PC-3 (cell line): ENCODE measurements at regions not wholly inside any gene's neighbourhood (a gene's known extent, or its start where the extent isn't known, plus 50 kb on each side); places are given as distances from the start of the nearest gene placed in this dataset.

Experiments
- EZH2phosphoT487 ChIP-seq: fragments of 300-600 bp; sonication (generic); IDR thresholded peaks from 2 replicates; pipeline ENCODE4 v1.6.1; 2018; ENCODE audit warnings: mild to moderate bottlenecking, antibody characterized with exemption, low read length, borderline replicate concordance
- TF ChIP-seq, protein P1 (sequence below): fragments of 300-600 bp; sonication (generic); conservative IDR thresholded peaks from 2 replicates; pipeline ENCODE4 v1.5.1; 2017; ENCODE audit warnings: antibody characterized with exemption, low read depth, mild to moderate bottlenecking, low read length

DNA sequence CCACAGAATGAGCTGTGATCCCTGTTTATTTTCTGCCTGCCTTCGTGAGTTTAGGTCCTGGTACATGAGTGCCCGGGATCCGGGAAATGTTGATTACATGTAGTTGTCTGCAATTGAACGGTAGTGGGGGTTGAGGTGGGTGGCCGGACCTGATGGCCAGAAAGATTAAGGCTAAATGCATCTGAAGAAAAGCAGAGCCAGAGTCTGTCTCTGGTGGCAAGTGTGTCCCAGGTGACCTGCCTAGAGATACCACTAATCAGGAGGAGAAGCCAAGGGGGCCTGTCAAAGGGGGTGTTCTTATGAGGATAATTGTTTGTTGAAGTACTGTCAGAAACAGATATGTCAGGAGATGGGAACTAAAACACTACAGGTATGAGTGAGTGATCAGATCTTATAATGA is 154.0 kb upstream of the ASIC2 start:
- no peak for TF ChIP-seq EZH2phosphoT487
- TF ChIP-seq, protein P1, sequence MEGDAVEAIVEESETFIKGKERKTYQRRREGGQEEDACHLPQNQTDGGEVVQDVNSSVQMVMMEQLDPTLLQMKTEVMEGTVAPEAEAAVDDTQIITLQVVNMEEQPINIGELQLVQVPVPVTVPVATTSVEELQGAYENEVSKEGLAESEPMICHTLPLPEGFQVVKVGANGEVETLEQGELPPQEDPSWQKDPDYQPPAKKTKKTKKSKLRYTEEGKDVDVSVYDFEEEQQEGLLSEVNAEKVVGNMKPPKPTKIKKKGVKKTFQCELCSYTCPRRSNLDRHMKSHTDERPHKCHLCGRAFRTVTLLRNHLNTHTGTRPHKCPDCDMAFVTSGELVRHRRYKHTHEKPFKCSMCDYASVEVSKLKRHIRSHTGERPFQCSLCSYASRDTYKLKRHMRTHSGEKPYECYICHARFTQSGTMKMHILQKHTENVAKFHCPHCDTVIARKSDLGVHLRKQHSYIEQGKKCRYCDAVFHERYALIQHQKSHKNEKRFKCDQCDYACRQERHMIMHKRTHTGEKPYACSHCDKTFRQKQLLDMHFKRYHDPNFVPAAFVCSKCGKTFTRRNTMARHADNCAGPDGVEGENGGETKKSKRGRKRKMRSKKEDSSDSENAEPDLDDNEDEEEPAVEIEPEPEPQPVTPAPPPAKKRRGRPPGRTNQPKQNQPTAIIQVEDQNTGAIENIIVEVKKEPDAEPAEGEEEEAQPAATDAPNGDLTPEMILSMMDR, result no peak
